ENCODE measurements at regions not wholly inside any gene's neighbourhood (a gene's known extent, or its start where the extent isn't known, plus 50 kb on each side); places are given as distances from the start of the nearest gene placed in this dataset.
A peak's percentile ranks its signal among the peaks of the same experiment; 100 is the strongest.

DNA sequence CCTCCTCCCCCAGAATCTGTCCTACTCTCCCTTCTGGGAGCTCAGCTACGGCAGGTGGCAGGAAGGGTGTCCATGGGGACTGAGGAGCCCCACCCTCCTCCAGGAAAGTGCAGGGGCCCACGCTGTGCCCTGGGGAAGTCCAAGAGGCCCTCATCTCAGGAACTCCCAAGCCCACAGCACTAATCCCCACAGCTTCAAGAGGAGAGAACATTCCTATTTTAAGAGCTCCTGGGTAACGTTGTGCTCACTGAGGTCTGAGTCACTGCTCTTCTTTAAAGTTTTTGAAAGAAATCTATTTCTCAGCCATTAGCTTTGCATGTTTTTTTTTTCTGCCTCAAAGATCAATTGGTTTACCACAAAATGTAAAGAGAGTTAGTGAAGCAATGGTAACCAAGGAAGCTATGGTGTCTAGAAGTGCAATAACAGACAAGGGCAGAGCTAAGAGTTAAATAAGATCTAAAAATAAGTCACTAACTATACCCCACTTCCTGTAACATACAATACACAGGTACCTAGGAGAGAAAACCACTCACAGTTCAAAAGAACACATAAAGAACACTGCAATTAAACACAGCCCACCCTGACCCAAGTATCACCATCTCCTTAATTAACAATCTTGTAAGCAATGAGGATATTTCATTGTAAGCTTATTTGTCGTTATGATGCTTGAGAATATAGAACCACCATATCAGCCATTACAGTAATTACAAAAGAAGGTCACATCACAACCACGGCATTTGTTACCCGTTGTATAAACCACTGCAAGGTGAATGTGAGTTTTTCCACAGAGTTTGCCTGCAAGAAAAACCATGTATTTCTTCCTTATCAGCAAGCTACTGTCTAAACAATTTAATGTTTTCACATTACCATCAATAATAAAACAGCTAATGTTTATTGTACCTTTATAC is 382.3 kb upstream of the SLC30A5 start:
- H3K4me1 ChIP-seq (ENCODE audit: control insufficient read depth, low read length): peaks cover 53% of the 10 kb centered on the region
- H3K27ac ChIP-seq (ENCODE audit: low read depth, low read length): peak overlapping the region; percentile 66
- peak overlapping the region; percentile 63 for H3K4me3 ChIP-seq (ENCODE audit: low read length)
- no peaks in the 10 kb centered on the region for H3K36me3 ChIP-seq (ENCODE audit: control insufficient read depth, low read length)
- H3K27me3 ChIP-seq (ENCODE audit: control insufficient read depth, low read length): no peaks in the 10 kb centered on the region
- no peaks in the 10 kb centered on the region for H4K20me1 ChIP-seq (ENCODE audit: control insufficient read depth, insufficient read depth, low read depth, low read length)
- H3K9me2 ChIP-seq (replicated peaks; ENCODE audit: control insufficient read depth, low read length): no peaks in the 10 kb centered on the region
- no peaks in the 10 kb centered on the region for H3K9me3 ChIP-seq (ENCODE audit: control insufficient read depth, insufficient read depth, low read length)
- no peaks in the 10 kb centered on the region for H3K79me2 ChIP-seq (ENCODE audit: control insufficient read depth, low read length)
- peak overlapping the region; percentile 84 for H3K4me2 ChIP-seq (ENCODE audit: low read length)
- peaks cover 7% of the 10 kb centered on the region; the same call in 1 of the 2 replicates for H3F3A ChIP-seq (ENCODE audit: control insufficient read depth, insufficient read depth)
- TF ChIP-seq, protein P1, sequence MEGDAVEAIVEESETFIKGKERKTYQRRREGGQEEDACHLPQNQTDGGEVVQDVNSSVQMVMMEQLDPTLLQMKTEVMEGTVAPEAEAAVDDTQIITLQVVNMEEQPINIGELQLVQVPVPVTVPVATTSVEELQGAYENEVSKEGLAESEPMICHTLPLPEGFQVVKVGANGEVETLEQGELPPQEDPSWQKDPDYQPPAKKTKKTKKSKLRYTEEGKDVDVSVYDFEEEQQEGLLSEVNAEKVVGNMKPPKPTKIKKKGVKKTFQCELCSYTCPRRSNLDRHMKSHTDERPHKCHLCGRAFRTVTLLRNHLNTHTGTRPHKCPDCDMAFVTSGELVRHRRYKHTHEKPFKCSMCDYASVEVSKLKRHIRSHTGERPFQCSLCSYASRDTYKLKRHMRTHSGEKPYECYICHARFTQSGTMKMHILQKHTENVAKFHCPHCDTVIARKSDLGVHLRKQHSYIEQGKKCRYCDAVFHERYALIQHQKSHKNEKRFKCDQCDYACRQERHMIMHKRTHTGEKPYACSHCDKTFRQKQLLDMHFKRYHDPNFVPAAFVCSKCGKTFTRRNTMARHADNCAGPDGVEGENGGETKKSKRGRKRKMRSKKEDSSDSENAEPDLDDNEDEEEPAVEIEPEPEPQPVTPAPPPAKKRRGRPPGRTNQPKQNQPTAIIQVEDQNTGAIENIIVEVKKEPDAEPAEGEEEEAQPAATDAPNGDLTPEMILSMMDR (IDR thresholded peaks at IDR 0.05; ENCODE audit: low read depth, low read length, poor library complexity, severe bottlenecking): no peak
- no peak for TF ChIP-seq EZH2phosphoT487 (IDR thresholded peaks at IDR 0.05; ENCODE audit: borderline replicate concordance, low read length)

DNA sequence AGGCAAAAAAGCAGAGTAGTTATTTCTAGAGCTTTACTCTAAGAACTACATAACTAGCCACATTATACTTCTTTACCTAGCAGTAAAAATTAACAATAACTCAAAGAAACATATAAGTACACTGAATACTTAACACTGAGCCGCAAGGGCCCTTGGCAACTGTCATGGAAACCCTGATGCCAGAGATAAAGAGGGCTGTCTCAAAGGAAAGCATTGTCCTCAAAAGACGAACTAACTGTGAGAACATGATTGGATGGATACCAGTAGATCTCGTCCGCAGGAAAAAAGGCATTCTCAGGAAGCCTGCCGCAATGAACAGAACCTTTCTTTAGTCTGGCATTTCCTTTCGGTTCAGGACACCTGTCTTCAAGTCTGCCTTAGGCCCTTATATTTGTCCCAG is 379.0 kb upstream of the SLC30A5 start:
- no peak overlapping the region for H3K27ac ChIP-seq (ENCODE audit: low read depth, low read length)
- no peaks in the 10 kb centered on the region for H3K9me3 ChIP-seq (ENCODE audit: control insufficient read depth, insufficient read depth, low read length)
- no peaks in the 10 kb centered on the region for H3K9me2 ChIP-seq (replicated peaks; ENCODE audit: control insufficient read depth, low read length)
- H3F3A ChIP-seq (ENCODE audit: control insufficient read depth, insufficient read depth): peaks cover 7% of the 10 kb centered on the region; the same call in 1 of the 2 replicates
- H3K36me3 ChIP-seq (ENCODE audit: control insufficient read depth, low read length): no peaks in the 10 kb centered on the region
- H3K4me1 ChIP-seq (ENCODE audit: control insufficient read depth, low read length): peaks cover 41% of the 10 kb centered on the region
- no peak overlapping the region for H3K4me2 ChIP-seq (ENCODE audit: low read length)
- no peaks in the 10 kb centered on the region for H3K27me3 ChIP-seq (ENCODE audit: control insufficient read depth, low read length)
- H4K20me1 ChIP-seq (ENCODE audit: control insufficient read depth, insufficient read depth, low read depth, low read length): no peaks in the 10 kb centered on the region
- no peak for TF ChIP-seq EZH2phosphoT487 (IDR thresholded peaks at IDR 0.05; ENCODE audit: borderline replicate concordance, low read length)
- TF ChIP-seq, protein P1 (IDR thresholded peaks at IDR 0.05; ENCODE audit: low read depth, low read length, poor library complexity, severe bottlenecking): no peak
- H3K79me2 ChIP-seq (ENCODE audit: control insufficient read depth, low read length): no peaks in the 10 kb centered on the region
- H3K4me3 ChIP-seq (ENCODE audit: low read length): no peak overlapping the region

DNA sequence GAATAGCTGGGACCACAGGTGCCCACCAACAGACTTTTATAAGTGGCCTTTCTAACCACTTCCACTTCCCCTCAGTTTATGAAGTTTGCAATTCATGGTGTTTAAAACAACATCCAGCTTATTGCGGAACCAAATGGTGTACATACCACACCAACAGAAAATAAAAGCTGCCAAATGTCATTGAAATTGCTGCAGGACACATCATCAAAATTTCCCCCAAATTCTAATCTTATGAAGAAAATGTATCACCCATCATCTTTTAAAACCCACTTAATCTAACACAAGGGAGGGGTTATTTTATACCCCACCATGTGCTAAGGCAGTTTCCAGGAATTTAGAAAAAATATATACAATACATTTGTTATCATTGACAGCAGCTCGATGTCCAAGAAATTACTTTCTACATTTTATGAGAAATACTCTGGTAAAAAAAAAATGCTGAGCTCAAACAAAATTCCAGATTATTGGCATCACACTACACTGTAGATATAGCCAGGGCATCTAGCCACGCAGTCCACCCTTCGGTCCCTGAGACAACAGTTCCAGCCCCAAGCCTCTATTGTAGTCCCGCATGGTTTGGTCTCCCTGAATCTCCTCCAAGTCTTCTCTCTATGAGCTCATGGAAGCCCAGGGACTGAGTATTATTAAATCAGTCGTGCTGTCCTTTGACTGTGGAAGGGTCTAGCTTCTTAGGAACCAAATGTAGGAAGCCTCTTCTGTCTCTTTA is 372.8 kb upstream of the SLC30A5 start:
- no peaks in the 10 kb centered on the region for H3K9me2 ChIP-seq (replicated peaks; ENCODE audit: control insufficient read depth, low read length)
- H3K4me2 ChIP-seq (ENCODE audit: low read length): no peak overlapping the region
- no peaks in the 10 kb centered on the region for H3K9me3 ChIP-seq (ENCODE audit: control insufficient read depth, insufficient read depth, low read length)
- H3K79me2 ChIP-seq (ENCODE audit: control insufficient read depth, low read length): no peaks in the 10 kb centered on the region
- H3K36me3 ChIP-seq (ENCODE audit: control insufficient read depth, low read length): no peaks in the 10 kb centered on the region
- H3F3A ChIP-seq (ENCODE audit: control insufficient read depth, insufficient read depth): no peaks in the 10 kb centered on the region
- H3K27me3 ChIP-seq (ENCODE audit: control insufficient read depth, low read length): no peaks in the 10 kb centered on the region
- no peaks in the 10 kb centered on the region for H3K4me1 ChIP-seq (ENCODE audit: control insufficient read depth, low read length)
- H3K27ac ChIP-seq (ENCODE audit: low read depth, low read length): no peak overlapping the region
- no peaks in the 10 kb centered on the region for H4K20me1 ChIP-seq (ENCODE audit: control insufficient read depth, insufficient read depth, low read depth, low read length)
- no peak overlapping the region for H3K4me3 ChIP-seq (ENCODE audit: low read length)
- TF ChIP-seq, protein P1 (IDR thresholded peaks at IDR 0.05; ENCODE audit: low read depth, low read length, poor library complexity, severe bottlenecking): no peak

Measured in DOHH2 (cell line).